ENCODE measurements at regions not wholly inside any gene's neighbourhood (a gene's known extent, or its start where the extent isn't known, plus 50 kb on each side); places are given as distances from the start of the nearest gene placed in this dataset.

GRCh38 chr2:107437265-107437664, 389.4 kb upstream of the RGPD4 start:
- TF ChIP-seq EZH2phosphoT487 (IDR thresholded peaks at IDR 0.05; ENCODE audit: borderline replicate concordance, low read depth, low read length) (no peak), CTCF (conservative IDR thresholded peaks at IDR 0.05; ENCODE audit: low read length) (no peak)
